Natural killer cell (primary cell): ENCODE measurements at regions not wholly inside any gene's neighbourhood (a gene's known extent, or its start where the extent isn't known, plus 50 kb on each side); places are given as distances from the start of the nearest gene placed in this dataset.
"Not testable (repeated sequence)": the region's sequence is repeated elsewhere in the genome, so short reads cannot be mapped to it uniquely, and the experiment has no call there.

Experiments used
- ATAC-seq, 3 donors: fragments of 150-1000 bp in 2 of 3; fragments of 200-7000 bp in 1 of 3; cut with Tn5 transposase; 1 replicate in 1 of 3; 2 replicates in 2 of 3; pipeline ENCODE4 v1.10.0; 2021; ENCODE audit warnings: mild to moderate bottlenecking in 2 of 3, moderate library complexity in 2 of 3
- DNase-seq, 2 donors: peaks; one replicate each; pipeline versions ENCODE4 v3.0.0 to v3.0.0-alpha.2; 2013 to 2021; ENCODE audit warnings: mixed read lengths in 1 of 2
- H3K27ac ChIP-seq: one replicate; pipeline ENCODE4 v1.5.1; 2013; ENCODE audit warnings: mild to moderate bottlenecking, low read length
- H3K27me3 ChIP-seq: one replicate; pipeline ENCODE4 v1.6.1; 2013; ENCODE audit warnings: low read length; ENCODE audit not compliant: control insufficient read depth, insufficient read depth
- H3K36me3 ChIP-seq: one replicate; pipeline ENCODE4 v1.6.1; 2013; ENCODE audit warnings: low read length; ENCODE audit not compliant: control insufficient read depth, insufficient read depth
- H3K4me1 ChIP-seq: one replicate; pipeline ENCODE4 v1.6.1; 2013; ENCODE audit warnings: low read length; ENCODE audit not compliant: control insufficient read depth, insufficient read depth
- H3K4me3 ChIP-seq: one replicate; pipeline ENCODE4 v1.5.1; 2013; ENCODE audit warnings: low read length
- H3K9me3 ChIP-seq: one replicate; pipeline ENCODE4 v1.6.1; 2013; ENCODE audit warnings: low read length; ENCODE audit not compliant: control insufficient read depth, insufficient read depth
- H3K27ac Mint-ChIP-seq, 2 donors: one replicate each; pipeline ENCODE4 v1.8.0; 2022; ENCODE audit warnings: mild to moderate bottlenecking in 2 of 2, mixed read lengths in 2 of 2, moderate library complexity in 1 of 2
- H3K27me3 Mint-ChIP-seq, 2 donors: one replicate each; pipeline ENCODE4 v1.8.0; 2022; ENCODE audit warnings: low read depth in 2 of 2, mixed read lengths in 2 of 2
- H3K36me3 Mint-ChIP-seq: one replicate; pipeline ENCODE4 v1.8.0; 2022; ENCODE audit warnings: mixed read lengths
- H3K4me1 Mint-ChIP-seq, 2 donors: one replicate each; pipeline ENCODE4 v1.8.0; 2022; ENCODE audit warnings: mixed read lengths in 2 of 2
- H3K4me3 Mint-ChIP-seq: one replicate; pipeline ENCODE4 v1.8.0; 2022; ENCODE audit warnings: mild to moderate bottlenecking, moderate library complexity, mixed read lengths
- H3K9me3 Mint-ChIP-seq, 2 donors: one replicate each; pipeline ENCODE4 v1.8.0; 2022; ENCODE audit warnings: mixed read lengths in 2 of 2
- WGBS: methylation state at CpG from one replicate; pipeline ENCODE4 v1.1.7; 2013; ENCODE audit warnings: missing lambda C conversion rate; ENCODE audit not compliant: insufficient coverage; 5-methylcytosine and 5-hydroxymethylcytosine counted together
- intact Hi-C: fragments of 100-400 bp; cut with micrococcal nuclease; formaldehyde crosslinking; loops from one replicate; pipeline ENCODE4 v1.14.2; 2022

DNA sequence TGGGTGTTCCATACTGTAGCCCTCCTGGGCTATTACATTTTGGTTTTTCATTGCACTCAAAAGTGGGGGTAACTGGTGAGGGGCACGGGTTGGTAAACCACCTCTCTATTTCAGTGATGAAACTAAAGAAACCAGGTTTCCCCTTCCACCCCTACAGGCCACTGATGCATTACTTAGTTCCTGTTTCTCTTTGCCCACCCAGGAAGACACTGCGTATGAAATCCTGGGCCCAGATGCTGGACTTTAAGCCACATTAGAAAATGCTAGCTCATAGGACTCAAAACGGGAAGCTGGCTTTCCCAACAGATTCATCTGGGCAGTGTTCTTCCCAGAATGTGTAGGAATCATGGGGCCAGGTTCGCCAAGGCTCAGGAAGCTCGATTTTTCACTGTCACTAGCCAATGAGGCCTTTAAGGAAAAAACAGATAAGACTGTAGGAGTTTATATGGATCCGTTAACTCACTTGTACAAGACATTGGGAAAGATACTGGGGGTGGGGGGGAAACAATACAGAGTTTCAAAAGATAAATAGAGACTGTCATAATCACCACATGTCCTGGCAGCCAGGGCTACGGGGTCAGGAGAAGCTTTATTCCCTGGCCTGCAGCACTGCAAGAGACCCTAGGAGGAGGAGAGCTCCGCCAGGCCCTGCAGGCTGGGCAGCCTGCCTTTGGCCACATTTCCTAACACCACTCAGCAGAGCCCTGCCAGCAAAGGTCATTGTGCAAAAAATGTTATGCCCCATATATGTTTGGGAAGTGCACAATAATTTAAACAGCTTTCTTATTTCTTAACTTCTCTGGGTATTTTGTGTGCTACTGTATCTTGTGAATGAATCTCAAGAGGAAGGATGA is 228.5 kb upstream of the PLGLB2 start:
- H3K36me3 ChIP-seq, H3K4me3 ChIP-seq, H3K9me3 Mint-ChIP-seq, H3K27ac Mint-ChIP-seq, H3K9me3 ChIP-seq, H3K27me3 ChIP-seq, H3K27me3 Mint-ChIP-seq, ATAC-seq, H3K4me3 Mint-ChIP-seq, H3K36me3 Mint-ChIP-seq, intact Hi-C loops, DNase-seq: not testable (repeated sequence)
- WGBS = 81% methylated on average over 3 of the region's 8 CpGs
- Histone ChIP-seq H3K27ac (peak overlapping the region; percentile 25), H3K4me1 (peaks cover 36% of the 10 kb centered on the region)
- peaks cover 5 to 14% of the 10 kb centered on the region in 2 donors for H3K4me1 Mint-ChIP-seq

DNA sequence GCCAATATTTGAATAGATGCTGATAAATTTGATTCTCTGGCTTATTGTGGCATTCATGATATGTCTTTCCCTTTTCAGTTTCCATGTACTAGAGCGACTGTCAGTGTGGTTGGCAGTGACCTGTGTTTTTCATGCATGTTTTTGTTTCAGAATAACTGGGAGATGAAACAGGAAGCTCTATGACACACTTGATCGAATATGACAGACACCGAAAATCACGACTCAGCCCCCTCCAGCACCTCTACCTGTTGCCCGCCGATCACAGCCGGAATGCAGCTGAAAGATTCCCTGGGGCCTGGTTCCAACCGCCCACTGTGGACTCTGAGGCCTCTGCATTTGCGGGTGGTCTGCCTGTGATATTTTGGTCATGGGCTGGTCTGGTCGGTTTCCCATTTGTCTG is 226.8 kb upstream of the PLGLB2 start:
- H3K4me3 Mint-ChIP-seq, H3K27me3 ChIP-seq, H3K27ac Mint-ChIP-seq, H3K9me3 Mint-ChIP-seq, H3K36me3 Mint-ChIP-seq, ATAC-seq, H3K36me3 ChIP-seq, H3K4me3 ChIP-seq, intact Hi-C loops, H3K9me3 ChIP-seq, H3K27me3 Mint-ChIP-seq, H3K4me1 Mint-ChIP-seq: not testable (repeated sequence)
- Histone ChIP-seq H3K4me1 (peaks cover 38% of the 10 kb centered on the region), H3K27ac (peak overlapping the region; percentile 66)
- peak in 1 of 2 donors; percentile 65 for DNase-seq
- WGBS = 43% methylated on average over 6 of the region's 10 CpGs

DNA sequence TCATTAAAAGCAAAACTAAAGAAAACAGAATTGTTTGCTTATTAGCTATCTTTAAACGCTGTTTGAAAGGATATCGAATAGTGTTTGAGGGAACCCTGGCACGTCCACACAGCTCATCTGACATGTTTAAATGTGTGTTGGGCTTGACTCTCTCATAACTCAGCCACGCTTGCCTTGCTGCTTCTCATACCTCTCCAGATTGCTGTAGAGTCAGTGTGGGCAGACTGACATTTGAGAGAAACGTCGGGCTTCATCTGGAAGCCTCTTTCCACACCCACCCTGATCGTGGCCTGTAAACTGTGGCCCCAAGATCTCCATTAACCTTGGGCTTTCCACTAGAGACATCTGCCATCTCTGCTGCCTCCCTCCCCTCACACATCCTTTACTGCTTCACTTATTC is 226.4 kb upstream of the PLGLB2 start:
- H3K4me1 Mint-ChIP-seq, H3K4me3 ChIP-seq, H3K36me3 ChIP-seq, H3K9me3 Mint-ChIP-seq, H3K9me3 ChIP-seq, H3K36me3 Mint-ChIP-seq, H3K27me3 ChIP-seq, ATAC-seq, intact Hi-C loops, H3K27ac Mint-ChIP-seq, H3K4me3 Mint-ChIP-seq, H3K27me3 Mint-ChIP-seq: not testable (repeated sequence)
- DNase-seq = peak in 1 of 2 donors; percentile 15
- no CpG with 5 or more reads among the region's 7 CpGs for WGBS
- Histone ChIP-seq H3K4me1 (peaks cover 38% of the 10 kb centered on the region), H3K27ac (peak overlapping the region; percentile 66)

DNA sequence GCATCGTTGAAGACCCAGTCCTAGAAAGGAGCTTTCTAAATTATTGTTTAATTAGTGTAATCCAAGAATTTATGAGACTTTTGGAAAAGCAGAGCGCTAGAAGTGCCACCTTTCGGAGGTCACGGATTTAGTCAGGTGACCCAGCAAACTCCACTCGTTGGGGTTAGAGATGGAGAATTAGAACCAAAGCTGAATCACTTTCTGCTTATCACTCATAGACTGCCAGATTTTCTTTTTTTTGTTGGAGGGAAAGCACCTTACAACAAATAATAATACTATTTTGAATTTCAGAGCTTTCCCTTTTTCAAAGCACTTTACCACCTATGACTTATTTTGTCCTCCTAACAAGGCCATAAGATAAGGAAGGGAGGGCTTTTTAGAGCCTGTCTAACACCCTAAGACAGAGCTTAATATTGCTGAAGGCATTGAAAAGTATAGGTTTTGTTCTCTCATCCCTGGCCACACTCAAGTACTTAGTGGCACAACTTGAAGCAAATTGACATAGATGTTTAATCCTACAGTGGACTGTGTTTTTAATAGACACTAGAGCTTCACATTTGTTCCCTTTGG is 223.2 kb upstream of the PLGLB2 start:
- WGBS = no CpG with 5 or more reads among the region's 5 CpGs
- not testable (repeated sequence) for ATAC-seq

DNA sequence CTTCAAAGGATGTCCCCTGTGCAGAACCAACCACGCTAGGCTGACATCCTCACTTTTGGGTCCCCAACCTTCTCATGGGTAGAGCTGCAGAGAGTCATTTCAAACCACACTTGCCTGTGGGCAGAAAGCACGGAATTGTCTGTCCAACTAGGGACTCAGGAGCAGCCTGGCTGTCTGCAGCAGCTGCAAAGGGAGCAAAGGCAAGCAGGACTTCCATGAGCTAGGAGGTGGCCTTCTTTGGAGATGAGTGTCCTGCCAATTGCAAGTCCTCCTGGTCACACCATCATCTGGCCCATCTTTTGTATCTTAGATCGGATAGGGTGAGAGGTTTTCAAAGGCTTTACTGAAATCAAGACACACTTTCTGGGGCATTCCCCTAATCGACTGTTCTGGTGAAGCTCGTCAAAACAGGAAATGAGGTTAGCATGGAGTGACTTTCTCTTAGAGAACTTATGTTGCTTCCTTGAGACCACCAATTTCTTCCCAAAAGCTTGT is 222.3 kb upstream of the PLGLB2 start:
- H3K4me3 ChIP-seq, H3K27me3 Mint-ChIP-seq, H3K27ac Mint-ChIP-seq, H3K9me3 Mint-ChIP-seq, H3K9me3 ChIP-seq, H3K36me3 Mint-ChIP-seq, intact Hi-C loops, H3K27me3 ChIP-seq, H3K4me3 Mint-ChIP-seq, H3K4me1 Mint-ChIP-seq, H3K36me3 ChIP-seq: not testable (repeated sequence)
- peak in 1 of 2 donors; percentile 53 for DNase-seq
- H3K4me1 ChIP-seq = peaks cover 17% of the 10 kb centered on the region
- WGBS = no CpG with 5 or more reads among the region's 5 CpGs
- H3K27ac ChIP-seq = peak overlapping the region; percentile 72
- peak; percentile 68 to 84 (median 75) for ATAC-seq

More for the DNA sequence above, 223.2 kb upstream of the PLGLB2 start:
- peak in 1 of 2 donors; percentile 17 for DNase-seq
- H3K27me3 ChIP-seq, H3K27ac Mint-ChIP-seq, H3K4me1 Mint-ChIP-seq, H3K36me3 Mint-ChIP-seq, intact Hi-C loops, H3K9me3 ChIP-seq, H3K4me3 Mint-ChIP-seq, H3K9me3 Mint-ChIP-seq, H3K36me3 ChIP-seq, H3K4me3 ChIP-seq, H3K27me3 Mint-ChIP-seq: not testable (repeated sequence)
- H3K4me1 ChIP-seq = peaks cover 19% of the 10 kb centered on the region
- H3K27ac ChIP-seq = peak overlapping the region; percentile 72

DNA sequence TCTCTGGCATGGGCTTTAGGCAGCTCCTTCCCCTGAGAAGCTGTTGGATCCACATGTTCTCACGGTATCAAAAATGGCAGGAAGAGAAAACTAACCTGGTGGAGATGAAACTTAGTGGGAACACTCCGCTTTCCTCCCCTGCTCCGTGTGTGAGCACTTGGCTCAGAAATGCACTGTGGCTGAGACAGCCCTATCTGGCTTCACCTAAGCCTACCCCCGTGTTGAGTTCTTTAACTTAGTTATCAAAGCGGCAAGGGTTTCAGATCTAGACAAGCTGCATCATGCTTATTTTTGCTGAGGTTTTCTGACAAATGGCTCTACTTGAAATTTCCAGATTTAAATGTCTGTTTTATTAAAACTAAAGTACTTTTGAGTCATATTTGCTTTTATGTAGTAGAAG is 221.6 kb upstream of the PLGLB2 start:
- H3K27ac ChIP-seq, H3K36me3 ChIP-seq, DNase-seq, H3K4me1 Mint-ChIP-seq, H3K4me3 ChIP-seq, H3K36me3 Mint-ChIP-seq, H3K27me3 ChIP-seq, H3K27me3 Mint-ChIP-seq, H3K4me3 Mint-ChIP-seq, intact Hi-C loops, ATAC-seq, H3K9me3 Mint-ChIP-seq, H3K27ac Mint-ChIP-seq, H3K9me3 ChIP-seq: not testable (repeated sequence)
- no CpG with 5 or more reads among the region's 5 CpGs for WGBS
- peaks cover 14% of the 10 kb centered on the region for H3K4me1 ChIP-seq

DNA sequence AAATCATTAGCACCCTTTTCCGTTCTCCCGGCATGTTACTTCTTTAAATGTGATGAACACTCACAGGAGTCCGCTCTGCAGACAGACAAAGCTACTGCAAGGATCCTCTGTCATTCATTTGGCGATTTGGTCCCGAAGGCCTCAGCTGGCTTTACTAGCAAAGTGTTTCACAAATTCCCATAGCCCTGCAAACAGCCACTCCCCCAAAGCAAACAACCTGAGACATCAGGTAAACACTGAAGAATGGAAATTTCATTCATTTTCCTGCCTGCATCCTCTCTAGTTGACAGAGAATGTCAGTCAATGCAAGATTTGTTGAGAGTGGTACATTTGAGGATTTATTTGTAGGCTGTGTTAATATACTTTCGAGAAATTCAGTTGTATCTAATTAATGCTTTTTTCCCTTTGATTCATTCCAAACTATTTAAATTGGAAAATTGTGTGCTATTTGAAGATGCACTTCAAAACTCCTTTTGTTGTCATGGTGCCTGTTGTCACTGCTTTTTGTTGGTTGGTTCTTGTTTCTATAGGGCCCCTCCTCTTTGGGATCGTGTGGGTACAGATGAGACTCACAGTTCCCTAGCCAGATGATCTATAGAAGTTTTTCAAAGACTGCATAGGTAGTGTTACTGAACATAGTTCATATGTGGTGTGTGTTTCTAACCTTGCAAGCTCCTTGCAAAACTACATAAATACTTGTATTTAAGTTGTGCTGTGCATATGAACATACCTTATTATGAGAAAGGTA is 215.7 kb upstream of the PLGLB2 start:
- H3K4me3 ChIP-seq, H3K36me3 Mint-ChIP-seq, H3K36me3 ChIP-seq, H3K9me3 Mint-ChIP-seq, H3K4me1 Mint-ChIP-seq, H3K27me3 ChIP-seq, H3K9me3 ChIP-seq, H3K27me3 Mint-ChIP-seq, H3K4me3 Mint-ChIP-seq, H3K4me1 ChIP-seq, H3K27ac ChIP-seq, intact Hi-C loops, ATAC-seq: not testable (repeated sequence)
- DNase-seq = peak in 1 of 2 donors; percentile 3
- WGBS = no CpG with 5 or more reads among the region's 7 CpGs
- H3K27ac Mint-ChIP-seq = peak overlapping the region in 1 of 2 donors; percentile 23
